ENCODE measurements at regions not wholly inside any gene's neighbourhood (a gene's known extent, or its start where the extent isn't known, plus 50 kb on each side); places are given as distances from the start of the nearest gene placed in this dataset.

DNA sequence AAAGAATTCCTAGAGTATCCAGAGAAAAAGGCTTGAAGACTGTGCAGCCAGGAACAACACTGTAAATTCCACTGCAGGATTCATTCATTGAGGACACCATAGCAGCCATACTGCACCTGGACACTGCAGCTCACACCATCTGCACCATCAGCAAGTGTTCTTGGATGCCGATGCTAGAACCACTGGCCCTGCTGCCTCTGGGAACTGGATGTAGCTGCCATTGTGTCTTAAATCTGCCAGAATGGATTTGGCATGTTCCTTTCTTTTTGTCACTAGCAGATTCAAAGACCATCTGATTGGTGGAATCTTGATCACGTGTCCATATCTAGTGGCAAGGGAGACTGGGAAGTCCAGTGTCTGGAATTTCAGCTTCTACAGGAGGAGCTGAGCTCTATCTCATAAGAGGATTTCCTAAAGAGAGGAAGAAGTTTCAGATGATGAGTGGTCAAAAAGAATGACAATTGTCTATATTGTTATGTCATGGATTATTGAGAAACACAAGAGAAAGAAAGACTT is 278.3 kb upstream of the ANKRD55 start:
- no peak for TF ChIP-seq EZH2 (IDR thresholded peaks at IDR 0.05; ENCODE audit: insufficient read depth, poor library complexity, severe bottlenecking)
- TF ChIP-seq EZH2phosphoT487 (IDR thresholded peaks at IDR 0.05; ENCODE audit: insufficient read depth, low read depth), result no peak

Data from GM23248 (cell line).